ENCODE measurements at regions not wholly inside any gene's neighbourhood (a gene's known extent, or its start where the extent isn't known, plus 50 kb on each side); places are given as distances from the start of the nearest gene placed in this dataset.
A peak's percentile ranks its signal among the peaks of the same experiment; 100 is the strongest.
"Not testable (repeated sequence)": the region's sequence is repeated elsewhere in the genome, so short reads cannot be mapped to it uniquely, and the experiment has no call there.

DNA sequence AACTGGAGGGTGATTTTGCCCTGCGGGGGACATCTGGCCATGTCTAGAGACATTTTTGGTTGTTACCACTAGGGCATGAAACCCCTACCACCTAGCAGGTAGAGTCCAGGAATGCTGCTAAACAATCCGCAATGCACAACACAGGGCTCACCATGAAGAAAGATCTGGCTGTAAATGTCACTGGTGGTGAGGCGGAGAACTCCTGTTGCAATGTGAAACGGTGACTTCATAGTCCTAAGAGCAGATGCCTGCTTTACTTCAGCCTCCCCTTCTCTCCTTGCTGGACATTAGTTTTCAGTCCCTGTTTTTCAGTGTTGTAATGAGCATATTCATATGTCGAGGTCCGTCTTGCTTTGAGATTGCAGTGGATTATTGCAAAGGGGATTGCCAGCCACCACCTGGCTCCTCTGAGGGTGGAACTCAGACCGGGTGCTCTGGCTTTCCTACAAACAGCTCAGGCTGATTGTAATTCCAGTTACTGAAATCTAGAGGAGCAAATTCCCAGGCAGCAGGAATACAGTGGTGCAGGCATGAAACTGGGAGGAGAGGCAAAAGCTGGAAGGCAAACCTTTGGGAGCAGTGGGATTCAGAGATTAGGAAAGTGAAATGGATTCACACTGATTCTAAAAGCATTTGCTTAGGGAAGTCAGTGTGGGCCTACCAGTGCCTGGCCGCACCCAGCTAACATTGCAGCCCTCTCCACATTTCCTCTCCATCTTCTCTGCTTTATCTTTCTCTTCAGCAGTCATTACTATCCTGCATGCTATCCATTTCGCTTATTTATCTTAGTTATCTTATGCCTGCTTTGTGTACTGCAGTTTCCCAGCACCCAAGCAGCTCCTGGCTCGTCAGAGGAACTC, 76.1 kb upstream of the PCDH8 start:
- DNase-seq (ENCODE audit: insufficient read length, low spot score) = no peak
- peak; percentile 53 for FAIRE-seq
- TF ChIP-seq CTCF (IDR thresholded peaks at IDR 0.05; ENCODE audit: insufficient read depth, missing control alignments) = no peak

DNA sequence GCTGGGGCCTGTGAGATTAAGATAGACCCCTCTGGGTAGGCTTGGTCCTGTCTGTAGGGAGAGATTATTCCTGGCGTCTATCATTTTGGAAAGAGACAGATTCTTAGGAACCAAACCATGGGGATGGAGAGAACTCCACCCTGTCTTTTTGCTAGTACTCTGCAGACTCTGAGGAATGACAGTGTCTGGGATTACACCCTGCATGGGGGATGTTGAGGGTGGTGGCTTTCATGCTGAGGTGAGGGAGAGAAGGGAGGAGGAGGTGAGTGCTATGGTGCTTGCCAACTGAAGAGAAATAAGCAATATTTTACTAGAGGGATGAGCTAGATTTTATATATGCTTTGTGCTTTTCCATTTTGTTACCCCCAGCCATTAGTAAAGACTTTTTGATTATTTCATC, 74.5 kb upstream of the PCDH8 start:
- no peak for TF ChIP-seq CTCF (IDR thresholded peaks at IDR 0.05; ENCODE audit: insufficient read depth, missing control alignments)
- DNase-seq (ENCODE audit: insufficient read length, low spot score) (no peak), FAIRE-seq (no peak)

GRCh38 chr13:52921194-52921593, 72.8 kb upstream of the PCDH8 start:
- TF ChIP-seq CTCF (IDR thresholded peaks at IDR 0.05; ENCODE audit: insufficient read depth, missing control alignments) = no peak
- FAIRE-seq (no peak), DNase-seq (ENCODE audit: insufficient read length, low spot score) (no peak)

DNA sequence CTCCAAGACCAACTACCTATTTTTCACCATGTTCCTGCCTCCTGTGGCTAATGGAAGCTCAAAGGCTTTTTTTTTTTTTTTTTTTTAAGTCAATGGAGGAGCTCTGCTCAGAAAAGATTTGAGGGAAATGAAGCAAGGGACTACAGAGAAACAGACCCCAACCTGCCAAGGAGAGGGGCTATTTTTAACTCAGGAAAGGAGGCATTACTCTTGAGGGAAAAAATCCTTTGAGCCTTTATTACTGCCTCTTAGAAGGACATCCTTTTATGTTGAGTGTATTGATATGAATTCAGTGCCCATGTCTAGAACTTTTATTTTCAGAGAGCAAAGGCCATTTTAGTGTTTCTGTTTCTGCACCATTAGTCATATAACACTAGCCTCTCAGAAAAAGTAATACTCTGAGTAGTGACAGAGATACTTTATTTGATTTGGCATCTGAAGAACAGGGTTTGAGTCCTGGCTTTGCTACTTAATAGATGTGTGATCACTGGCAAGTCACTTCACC, 68.1 kb upstream of the PCDH8 start:
- FAIRE-seq (no peak), DNase-seq (ENCODE audit: insufficient read length, low spot score) (no peak)
- TF ChIP-seq CTCF (IDR thresholded peaks at IDR 0.05; ENCODE audit: insufficient read depth, missing control alignments) = no peak

DNA sequence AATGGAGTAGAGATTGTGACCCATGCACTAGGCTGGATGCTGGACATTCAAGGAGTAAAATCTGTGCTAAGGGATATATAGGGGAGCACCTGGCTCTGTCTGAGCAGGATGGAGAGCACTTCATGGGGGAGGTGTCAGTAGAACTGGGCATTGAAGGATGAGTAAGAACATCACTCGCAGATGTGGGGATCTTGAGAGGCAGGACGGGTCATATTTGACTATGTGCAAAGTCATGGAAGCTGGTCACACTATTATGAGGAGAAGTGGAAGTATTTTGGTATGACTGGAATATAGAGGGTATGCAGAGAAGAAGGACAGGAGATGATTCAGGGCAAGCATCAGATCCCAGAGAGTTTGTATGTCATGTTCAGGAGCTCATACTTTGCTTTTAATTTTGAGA, 62.9 kb upstream of the PCDH8 start:
- FAIRE-seq = no peak
- TF ChIP-seq CTCF (IDR thresholded peaks at IDR 0.05; ENCODE audit: insufficient read depth, missing control alignments) = no peak
- DNase-seq (ENCODE audit: insufficient read length, low spot score) = no peak

GRCh38 chr13:52910318-52910717, 61.9 kb upstream of the PCDH8 start:
- not testable (repeated sequence) for FAIRE-seq

GRCh38 chr13:52906122-52906903, 57.9 kb upstream of the PCDH8 start:
- FAIRE-seq (no peak), DNase-seq (ENCODE audit: insufficient read length, low spot score) (no peak)
- no peak for TF ChIP-seq CTCF (IDR thresholded peaks at IDR 0.05; ENCODE audit: insufficient read depth, missing control alignments)

More at GRCh38 chr13:52910318-52910717, 61.9 kb upstream of the PCDH8 start:
- DNase-seq (ENCODE audit: insufficient read length, low spot score) = not testable (repeated sequence)

All from D721Med (cell line).